Fibroblast of gingiva (primary cell): ENCODE measurements at regions not wholly inside any gene's neighbourhood (a gene's known extent, or its start where the extent isn't known, plus 50 kb on each side); places are given as distances from the start of the nearest gene placed in this dataset.

Source experiments
- DNase-seq: peaks from one replicate; pipeline ENCODE4 v3.0.0-alpha.2; 2011; ENCODE audit warnings: low read depth

DNA sequence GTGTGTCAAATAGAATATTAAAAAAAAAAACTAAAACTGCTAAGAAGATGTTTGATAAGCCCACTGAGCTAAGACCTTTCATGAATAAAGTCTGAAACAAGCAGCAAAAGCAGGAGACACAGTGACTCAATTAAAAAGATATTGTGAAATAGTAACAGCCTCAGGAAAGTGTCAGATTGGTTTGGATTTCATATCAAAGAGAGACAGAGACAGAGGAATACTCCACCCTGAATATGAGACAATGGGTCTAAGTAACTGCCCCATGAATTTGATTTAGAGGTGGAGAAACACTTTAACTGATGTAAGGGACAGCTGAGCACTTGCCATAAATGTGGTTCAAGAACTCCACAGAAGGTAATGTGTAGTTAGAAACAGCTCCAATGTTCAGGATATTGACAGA is 277.9 kb upstream of the FOXG1 start:
- DNase-seq = no peak

DNA sequence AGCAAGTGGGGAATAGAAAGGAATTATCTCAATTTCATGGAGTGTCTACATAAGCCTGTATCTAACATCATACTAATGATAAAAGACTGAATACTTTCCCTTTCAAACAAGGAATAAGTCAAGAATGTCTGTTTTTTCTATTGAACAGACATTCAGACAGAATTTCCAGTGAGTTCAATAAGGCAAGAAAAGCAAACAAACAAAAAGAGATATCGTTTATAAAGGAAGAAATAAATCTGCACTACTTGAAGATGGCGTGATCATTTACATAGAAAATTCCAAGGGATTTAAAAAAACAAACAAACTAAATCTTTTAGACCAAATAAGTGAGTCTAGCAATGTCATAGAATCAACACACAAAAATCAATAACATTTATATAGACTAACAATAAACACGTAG is 273.1 kb upstream of the FOXG1 start:
- no peak for DNase-seq

DNA sequence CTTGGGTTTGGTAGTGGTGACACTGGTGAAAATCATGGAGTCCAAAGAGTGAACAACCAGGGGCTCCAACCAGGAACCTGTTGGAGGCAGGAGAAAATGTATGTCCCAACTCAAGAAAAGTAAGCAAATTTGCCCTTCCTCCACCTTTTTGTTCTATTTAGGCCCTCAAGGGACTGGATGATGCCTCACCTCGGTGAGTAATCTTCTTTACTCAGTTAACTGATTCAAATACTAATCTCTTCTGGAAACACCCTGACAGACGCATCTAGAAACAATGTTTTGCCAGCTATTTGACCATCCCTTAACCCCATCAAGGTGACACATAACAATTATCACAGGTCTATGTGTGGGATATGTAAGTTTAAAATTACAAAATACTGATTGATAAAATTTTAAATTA is 272.4 kb upstream of the FOXG1 start:
- DNase-seq = no peak

DNA sequence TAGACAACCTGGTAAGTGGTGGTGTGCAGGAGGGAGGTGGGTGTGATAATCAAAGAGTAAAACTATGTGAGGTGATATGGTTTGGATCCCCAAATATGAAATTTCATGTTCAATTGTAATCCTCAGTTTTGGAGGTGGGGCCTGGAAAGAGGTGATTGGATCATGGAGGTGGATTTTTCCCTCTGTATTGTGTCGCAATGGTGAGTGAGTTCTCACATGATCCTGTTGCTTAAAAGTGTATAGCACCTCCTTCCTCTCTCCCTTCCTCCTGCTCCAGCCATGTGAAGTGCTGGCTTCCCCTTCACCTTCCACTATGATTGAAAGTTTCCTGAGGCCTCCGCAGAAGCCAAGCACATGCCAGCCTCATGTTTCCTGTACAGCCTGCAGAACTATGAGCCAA is 270.2 kb upstream of the FOXG1 start:
- DNase-seq = no peak

DNA sequence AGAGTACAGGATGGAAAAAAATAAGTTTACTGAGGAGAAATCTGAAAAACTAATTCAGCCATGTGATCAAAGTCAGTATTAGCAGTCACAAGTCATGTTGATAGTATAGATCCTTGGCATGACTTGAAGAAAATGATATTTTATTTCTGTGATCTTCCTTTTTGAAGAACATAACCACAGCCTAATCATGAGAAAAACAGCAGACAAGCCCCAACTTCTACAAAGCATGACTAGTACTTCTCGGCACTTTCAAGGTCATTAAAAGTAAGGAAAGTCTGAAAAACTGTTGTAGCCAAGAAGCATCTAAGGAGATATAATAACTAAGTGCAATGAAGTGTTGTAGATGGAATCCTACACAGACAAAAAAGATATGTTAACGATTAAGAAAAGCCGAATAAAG is 264.1 kb upstream of the FOXG1 start:
- DNase-seq = no peak

DNA sequence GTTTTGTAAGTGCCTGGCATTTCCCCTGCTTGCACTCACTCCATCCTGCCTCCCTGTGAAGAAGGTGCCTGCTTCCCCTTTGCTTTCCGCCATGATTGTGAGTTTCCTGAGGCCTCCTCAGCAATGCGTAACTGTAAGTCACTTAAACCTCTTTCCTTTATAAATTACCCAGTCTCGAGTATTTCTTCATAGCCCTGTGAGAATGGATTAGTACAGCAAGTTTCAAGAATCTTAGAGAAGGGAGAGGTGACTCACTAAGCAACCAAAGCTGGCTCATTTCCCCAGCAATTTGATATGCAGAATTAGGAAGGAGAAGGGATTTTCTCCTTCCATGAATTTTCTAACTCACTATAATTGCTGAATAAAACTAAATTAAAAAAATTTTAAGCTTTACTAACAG is 251.0 kb upstream of the FOXG1 start:
- DNase-seq = peak; percentile 49

DNA sequence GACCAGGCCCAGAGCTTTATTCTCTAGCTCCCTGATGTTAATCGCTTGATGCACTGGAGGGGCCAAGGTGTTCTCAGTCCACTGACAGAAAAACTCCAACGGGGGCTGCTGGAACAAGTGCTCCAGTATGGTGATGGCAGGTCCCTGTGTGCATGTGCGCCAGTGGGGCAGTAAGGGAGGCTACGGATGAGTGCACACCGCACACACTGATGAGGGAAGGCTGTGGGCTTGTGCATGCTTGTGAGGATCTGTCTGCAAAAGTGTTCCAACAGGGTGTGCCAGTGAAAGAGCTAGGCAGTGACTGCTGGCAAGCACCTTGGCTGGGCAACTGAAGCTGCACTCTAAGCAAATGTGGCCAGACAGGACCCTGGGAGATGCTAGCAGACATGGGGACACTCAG is 229.7 kb upstream of the FOXG1 start:
- DNase-seq = no peak

DNA sequence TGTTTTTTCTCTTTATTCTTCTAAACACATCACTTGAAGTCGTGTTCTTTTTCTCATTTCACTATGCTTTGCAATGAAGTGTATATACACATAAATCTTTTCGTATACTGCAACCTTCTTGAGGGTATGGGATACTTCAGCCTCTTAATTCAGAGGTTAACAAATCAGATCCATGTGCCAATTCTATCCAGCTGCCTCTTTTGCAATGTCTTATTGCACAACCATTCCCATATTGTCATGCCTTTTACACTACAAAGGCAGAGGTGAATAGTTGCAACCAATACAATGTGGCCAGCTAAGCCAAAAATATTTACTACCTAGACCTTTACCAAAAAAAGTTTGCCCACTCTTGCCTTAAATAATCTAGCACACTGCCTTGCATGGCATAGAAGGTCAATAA is 224.5 kb upstream of the FOXG1 start:
- DNase-seq = peak; percentile 77

DNA sequence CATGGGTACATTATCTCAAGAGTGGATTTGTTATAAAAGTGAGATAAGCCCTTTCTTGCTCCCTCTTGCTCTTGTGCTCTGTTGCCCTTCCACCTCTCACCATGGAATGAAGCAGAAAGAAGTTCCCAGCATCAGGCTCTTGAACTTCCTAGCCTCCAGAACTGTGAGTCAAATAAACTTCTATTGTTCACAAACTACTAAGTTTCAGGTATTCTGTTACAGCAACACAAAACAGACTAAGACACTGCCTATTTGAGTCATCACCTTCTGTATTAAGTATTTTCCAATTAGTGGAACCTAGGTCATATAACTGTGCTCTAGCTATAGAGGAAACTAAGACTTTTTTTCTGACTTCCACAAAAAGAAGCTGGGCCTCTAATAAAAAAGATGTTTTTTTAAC is 201.2 kb upstream of the FOXG1 start:
- no peak for DNase-seq

DNA sequence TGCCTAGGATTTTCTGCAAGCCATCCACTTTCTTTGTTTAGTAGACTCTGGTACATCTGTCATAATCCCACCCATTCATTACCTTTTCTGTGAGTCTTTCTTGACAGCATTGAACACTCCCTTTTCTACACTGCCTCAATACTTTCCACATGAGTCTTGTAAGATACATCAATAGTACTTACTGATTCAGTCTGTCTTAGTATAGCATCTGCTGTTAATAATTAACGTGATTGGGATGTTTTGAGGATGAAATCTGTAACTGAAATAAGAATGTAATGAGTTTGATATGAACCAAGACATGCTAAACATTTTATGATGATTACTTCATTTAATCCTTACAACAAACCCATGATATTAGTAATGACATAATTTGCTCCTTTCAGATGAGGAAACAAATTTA is 196.2 kb upstream of the FOXG1 start:
- DNase-seq = peak; percentile 16

DNA sequence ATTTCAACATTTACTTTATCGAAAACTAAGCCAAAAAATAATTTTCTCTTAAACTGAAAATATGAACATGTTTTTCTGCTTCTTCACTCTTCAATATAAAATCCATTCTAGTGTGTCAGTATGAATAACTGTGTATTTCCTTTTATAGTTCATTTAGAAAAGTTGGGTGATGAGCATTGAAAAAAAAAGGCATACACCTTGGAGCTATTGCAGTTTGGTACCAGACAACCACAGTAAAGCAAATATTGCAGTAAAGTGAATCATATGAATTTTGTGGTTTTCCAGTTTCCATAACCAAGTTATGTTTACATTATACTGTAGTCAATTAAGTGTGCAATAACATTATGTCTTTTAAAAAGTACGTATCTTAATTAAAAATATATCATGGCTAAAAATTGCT is 195.0 kb upstream of the FOXG1 start:
- peak; percentile 1 for DNase-seq

DNA sequence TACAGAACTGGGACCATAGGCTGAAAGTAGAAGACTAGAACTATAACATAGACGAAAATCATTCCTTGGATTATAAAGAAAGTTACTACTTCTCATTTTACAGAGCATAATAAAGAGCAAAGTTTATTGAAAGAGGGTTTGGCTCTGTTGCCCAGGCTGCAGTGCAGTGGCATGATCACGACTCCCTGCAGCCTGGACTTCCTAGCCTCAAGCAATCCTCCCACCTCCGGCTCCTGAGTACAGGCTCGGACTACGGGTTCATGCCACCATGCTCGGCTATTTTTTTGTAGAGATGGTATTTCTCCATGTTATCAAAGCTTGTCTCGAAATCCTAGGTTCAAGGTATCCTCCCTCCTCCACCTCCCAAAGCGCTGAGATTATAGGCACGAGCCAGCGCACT is 190.1 kb upstream of the FOXG1 start:
- no peak for DNase-seq

DNA sequence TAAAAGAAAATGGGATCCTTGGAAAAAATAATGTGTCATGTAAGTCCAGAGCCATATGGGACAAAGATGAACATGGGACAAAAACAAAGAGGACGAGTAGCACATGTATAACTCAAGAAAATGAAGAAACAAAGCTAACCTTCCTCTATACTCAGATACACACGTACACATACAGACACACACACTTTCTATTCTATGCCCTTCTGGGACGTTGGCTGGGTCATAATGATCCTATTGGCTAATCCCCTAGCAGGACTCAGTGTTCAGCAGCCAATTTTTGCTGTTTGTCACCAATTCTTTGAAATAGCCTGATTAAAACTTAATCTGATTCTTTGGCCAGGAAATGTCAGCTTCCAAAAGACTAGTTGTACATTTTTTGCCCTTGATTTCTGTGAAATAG is 189.4 kb upstream of the FOXG1 start:
- DNase-seq = peak; percentile 29

DNA sequence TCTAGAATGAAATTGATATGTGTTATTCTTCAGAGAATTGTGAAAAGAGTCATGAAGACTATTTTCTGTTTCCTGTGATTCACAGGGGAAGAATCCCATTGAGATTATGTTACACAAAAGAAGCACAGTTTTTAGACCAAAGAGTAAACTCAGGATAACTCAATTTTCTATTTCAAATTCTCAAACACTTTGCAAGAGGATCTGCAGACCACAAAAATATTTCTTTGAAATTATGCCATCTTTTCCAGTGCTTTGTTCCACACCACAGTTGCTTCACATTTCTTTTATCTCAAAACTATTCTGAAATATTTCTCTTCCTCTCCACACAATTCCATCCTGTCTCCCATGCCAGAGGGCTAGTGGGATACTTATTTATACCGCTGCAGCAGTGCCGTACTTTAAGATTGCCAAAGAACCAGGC is 188.9 kb upstream of the FOXG1 start:
- DNase-seq = peak; percentile 81

DNA sequence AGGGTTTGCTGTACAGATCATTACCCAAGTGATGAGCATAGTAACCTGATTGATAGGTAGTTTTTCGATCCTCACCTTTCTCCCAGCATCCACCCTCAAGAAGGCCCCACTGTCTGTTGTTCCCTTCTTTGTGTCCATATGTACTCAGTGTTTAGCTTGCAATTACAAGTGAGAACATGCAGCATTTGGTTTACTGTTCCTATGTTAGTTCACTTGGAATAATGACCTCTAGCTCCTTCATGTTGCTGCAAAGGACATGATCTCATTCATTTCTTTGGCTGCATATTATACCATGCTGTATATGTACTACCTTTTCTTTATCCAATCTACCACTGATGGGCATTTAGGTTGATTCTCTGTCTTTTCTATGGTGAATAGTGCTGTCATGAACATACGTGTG is 181.6 kb upstream of the FOXG1 start:
- DNase-seq = no peak

DNA sequence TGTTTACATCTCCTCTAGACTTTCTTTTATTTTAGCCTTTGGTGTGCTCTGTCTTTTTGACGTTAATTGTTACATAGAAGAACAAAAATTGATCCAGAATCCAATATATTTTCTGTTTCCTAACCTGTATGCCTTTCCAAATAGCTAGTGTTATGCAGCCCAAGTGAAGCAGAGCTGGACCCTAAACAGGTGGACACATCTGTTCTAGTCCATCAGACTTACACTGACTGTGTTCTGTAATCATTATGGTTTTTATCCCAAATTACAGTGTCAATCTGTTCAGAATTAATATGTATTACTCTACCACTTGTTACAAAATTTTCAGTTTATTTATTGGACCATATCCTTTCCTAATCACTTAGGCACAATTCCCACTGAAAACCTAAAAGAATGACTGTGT is 176.8 kb upstream of the FOXG1 start:
- no peak for DNase-seq

DNA sequence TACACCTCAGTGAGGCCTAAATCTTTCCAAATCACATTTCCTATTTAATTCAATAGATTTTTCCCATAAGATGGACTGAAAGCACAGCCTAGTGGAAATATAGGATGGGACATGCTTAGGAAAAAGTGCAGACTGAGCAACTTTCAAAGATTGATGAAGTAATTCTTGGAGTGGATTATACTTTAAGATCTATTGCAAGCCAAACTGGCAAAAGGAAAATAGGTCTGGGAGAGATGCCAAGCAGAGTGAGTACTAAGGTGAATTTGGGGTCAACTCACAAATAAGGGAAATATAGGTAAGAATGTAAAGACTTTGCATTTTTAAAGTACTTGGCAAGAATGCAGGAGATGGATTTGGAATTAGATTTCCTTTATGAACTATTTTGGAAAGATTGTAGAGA is 170.2 kb upstream of the FOXG1 start:
- DNase-seq = peak; percentile 20

DNA sequence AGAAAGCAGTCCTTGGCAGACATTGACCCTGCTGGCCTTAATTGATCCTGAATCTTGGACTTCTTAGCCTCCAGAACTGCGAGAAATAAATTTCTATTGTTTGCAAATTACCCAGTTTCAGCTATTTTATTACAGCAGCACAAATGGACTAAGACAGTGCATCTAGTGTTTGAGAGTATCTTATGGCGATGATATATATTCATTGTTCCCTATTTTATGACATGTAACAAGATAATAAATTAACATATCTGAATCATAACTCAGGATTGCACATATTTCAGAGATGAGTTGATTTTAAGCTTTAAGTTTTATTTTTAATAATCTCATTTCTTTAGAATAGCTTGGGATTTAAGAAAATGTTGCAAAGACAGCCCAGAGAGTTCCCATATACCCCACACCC is 167.4 kb upstream of the FOXG1 start:
- no peak for DNase-seq

DNA sequence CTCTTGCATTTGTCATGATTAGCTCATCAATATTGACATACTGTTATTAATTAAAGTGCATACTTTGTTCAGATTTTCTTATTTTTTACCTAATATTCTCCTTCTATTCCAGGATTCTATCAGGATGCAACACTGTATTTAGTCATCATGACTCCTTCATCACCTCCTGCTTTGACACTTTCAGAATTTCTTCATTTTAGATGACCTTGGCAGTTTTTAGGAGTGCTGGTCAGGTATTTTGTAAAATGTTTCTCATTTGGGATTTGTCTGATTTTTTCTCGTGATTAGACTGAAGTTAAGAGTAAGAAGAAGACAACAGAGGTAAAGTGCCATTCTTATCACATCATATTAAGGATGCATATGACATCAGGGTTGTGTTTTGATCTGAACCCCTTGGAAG is 167.0 kb upstream of the FOXG1 start:
- no peak for DNase-seq

DNA sequence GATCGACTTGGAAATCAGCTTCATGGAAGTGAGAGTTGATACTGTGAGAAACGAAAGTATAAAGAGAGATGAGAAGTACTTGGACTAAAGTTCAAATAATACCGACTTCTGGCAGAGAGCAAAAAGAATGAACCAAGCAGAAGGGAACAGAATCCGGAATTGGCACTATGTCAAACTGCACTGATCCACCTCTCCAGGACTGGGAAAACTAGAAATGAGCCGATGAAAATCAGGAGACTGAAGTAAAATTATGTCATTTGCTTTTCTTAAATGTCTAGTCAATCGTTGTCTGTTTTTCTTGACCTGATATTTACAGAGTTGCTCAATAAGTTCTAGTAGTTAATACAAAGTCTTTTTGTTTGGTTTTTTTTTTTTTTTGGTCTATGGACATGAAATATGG is 163.0 kb upstream of the FOXG1 start:
- no peak for DNase-seq

DNA sequence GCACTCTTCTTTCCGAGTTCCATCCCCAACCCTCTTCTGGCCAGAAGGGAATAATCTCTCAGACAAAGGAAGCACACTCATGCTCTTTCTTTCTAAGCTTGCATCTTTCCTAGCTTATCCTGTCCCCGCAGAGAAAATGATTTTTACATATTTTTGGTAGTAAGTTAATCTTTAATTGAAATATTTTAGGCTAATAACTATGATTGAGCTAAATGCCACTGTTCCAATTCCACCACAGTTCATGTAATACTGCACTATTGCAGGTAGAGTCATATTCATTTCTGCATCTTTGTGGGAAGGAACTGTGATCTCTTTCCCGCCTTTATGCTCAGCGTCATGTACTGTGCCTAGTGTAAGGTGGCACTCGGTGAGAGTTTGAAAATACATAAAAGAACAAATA is 158.9 kb upstream of the FOXG1 start:
- DNase-seq = no peak

DNA sequence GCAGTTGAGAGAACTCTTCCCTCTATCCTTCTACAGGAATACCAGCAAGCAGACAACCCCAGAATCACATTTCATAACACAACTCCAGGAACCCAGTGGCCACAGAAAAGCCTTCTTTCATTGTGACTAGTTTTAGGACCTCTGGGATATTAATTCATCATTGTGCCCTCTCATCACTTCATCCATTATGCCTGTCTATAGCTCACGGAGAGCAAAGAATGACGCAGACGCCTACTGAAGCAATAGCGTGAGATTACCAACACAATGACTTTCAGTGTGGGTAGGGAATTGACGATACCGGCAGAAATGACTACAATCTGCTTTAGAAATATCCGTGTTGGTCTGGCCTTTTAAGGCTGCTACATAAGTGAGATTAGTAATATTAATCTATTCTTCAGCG is 158.1 kb upstream of the FOXG1 start:
- DNase-seq = no peak

DNA sequence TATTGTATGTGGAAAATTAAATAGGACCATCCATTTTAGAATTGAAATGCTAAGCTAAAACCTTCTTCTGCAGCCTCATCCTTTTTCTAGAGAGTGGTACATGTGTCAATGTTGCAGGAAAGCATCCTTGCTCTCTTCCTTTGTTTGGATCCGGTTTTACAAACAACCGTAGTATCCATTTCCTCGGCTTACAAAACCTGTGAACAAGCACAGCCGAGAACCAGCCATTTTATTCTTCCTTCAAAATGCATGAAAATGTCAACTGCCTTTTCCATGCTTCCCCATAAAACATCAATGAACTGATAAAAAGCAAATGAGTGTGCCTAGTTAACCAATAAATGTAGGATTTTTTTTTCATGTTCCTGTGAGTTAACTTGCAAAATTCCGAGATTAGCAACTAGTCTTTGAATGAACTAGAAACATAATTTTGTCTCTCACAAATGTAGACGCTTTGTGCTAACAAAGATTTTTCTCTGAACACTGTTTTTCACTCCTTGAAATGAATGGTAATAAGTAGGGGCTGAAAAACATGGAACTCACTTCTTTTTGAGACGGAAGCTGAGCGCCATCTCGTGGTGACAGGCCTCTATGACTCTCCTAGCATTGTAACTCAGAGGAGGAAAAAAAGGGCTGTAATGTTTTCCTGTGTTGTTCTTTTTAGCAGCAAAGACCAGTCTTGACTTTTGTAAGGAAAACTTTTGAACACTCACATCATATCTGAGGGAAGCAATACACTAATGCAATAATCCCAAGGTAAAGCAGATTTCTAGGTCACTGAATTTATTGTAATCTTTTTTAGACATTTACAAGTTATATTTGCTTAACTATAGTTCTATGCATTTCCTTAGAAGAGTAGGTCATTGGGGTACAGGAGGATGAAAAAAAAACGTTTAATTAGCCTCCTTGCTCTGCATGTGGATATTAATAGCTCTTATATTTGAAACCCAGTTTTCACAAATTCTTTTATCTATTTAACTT is 157.4 kb upstream of the FOXG1 start:
- DNase-seq = peak; percentile 34

DNA sequence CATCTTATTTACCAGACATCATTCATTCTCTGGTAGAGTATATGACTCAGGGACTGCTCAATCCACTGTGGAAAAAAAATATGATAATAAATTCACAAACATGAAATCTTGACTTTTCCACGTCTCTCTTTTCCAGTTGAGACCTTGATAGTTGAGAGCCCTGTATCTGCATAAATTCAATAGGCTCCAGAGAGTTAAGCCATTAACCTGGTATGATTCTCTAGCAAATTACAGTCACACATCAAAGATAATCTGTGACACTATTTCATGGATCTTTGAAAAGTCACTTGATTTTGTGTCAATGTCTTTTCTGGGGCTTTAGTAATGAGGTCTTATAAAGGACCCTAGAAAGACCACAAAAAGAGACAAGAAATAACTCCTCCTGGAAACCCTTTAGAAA is 154.2 kb upstream of the FOXG1 start:
- DNase-seq = no peak
